ENCODE measurements at regions not wholly inside any gene's neighbourhood (a gene's known extent, or its start where the extent isn't known, plus 50 kb on each side); places are given as distances from the start of the nearest gene placed in this dataset.

GRCh38 chr14:34014936-34015335 is 64.1 kb upstream of the EGLN3 start:
- TF ChIP-seq TAF1 (IDR thresholded peaks at IDR 0.05; ENCODE audit: low read depth) = no peak

- TF ChIP-seq CREB1 (IDR thresholded peaks at IDR 0.05; ENCODE audit: low read depth) (no peak), EP300 (IDR thresholded peaks at IDR 0.05; ENCODE audit: borderline replicate concordance) (no peak), RAD21 (IDR thresholded peaks at IDR 0.05; ENCODE audit: low read depth) (no peak), REST (IDR thresholded peaks at IDR 0.05; ENCODE audit: low read depth) (no peak), TCF12 (IDR thresholded peaks at IDR 0.05; ENCODE audit: low read depth) (no peak)
These were observed 62.8 kb upstream of the EGLN3 start for GRCh38 chr14:34013721-34014060.

- TF ChIP-seq EGR1 (IDR thresholded peaks at IDR 0.05) (no peak), CEBPB (IDR thresholded peaks at IDR 0.05) (no peak), ZBTB7A (IDR thresholded peaks at IDR 0.05; ENCODE audit: low read depth) (no peak), TCF12 (IDR thresholded peaks at IDR 0.05; ENCODE audit: low read depth) (no peak)
These were observed 62.3 kb upstream of the EGLN3 start for GRCh38 chr14:34012978-34013720.

GRCh38 chr14:34012369-34012768 is 61.5 kb upstream of the EGLN3 start:
- TF ChIP-seq TAF1 (IDR thresholded peaks at IDR 0.05; ENCODE audit: low read depth) = no peak
- no peak for TF ChIP-seq REST (IDR thresholded peaks at IDR 0.05; ENCODE audit: low read depth)
- no peak for TF ChIP-seq NFIC (IDR thresholded peaks at IDR 0.05)
- no peak for TF ChIP-seq YY1 (IDR thresholded peaks at IDR 0.05; ENCODE audit: low read depth)
- TF ChIP-seq TEAD4 (IDR thresholded peaks at IDR 0.05) = no peak
- no peak for TF ChIP-seq TCF12 (IDR thresholded peaks at IDR 0.05; ENCODE audit: low read depth)
- no peak for TF ChIP-seq CREB1 (IDR thresholded peaks at IDR 0.05; ENCODE audit: low read depth)
- TF ChIP-seq MAX (IDR thresholded peaks at IDR 0.05) = no peak
- TF ChIP-seq EP300 (IDR thresholded peaks at IDR 0.05; ENCODE audit: borderline replicate concordance) = no peak
- TF ChIP-seq ZBTB7A (IDR thresholded peaks at IDR 0.05; ENCODE audit: low read depth) = no peak
- TF ChIP-seq USF1 (IDR thresholded peaks at IDR 0.05) = no peak
- TF ChIP-seq FOXM1 (IDR thresholded peaks at IDR 0.05; ENCODE audit: borderline replicate concordance, low read depth) = no peak
- TF ChIP-seq CEBPB (IDR thresholded peaks at IDR 0.05) = no peak
- TF ChIP-seq EGR1 (IDR thresholded peaks at IDR 0.05) = no peak

GRCh38 chr14:34009956-34010355 is 59.1 kb upstream of the EGLN3 start:
- no peak for TF ChIP-seq EP300 (IDR thresholded peaks at IDR 0.05; ENCODE audit: borderline replicate concordance)
- TF ChIP-seq CEBPB (IDR thresholded peaks at IDR 0.05) = 0 out of 2 replicates have a peak, but pooled peaks have one; percentile 38

- no peak for TF ChIP-seq TEAD4 (IDR thresholded peaks at IDR 0.05)
- no peak for TF ChIP-seq TAF1 (IDR thresholded peaks at IDR 0.05; ENCODE audit: low read depth)
- TF ChIP-seq TCF12 (IDR thresholded peaks at IDR 0.05; ENCODE audit: low read depth) = no peak
- TF ChIP-seq YY1 (IDR thresholded peaks at IDR 0.05; ENCODE audit: low read depth) = no peak
- no peak for TF ChIP-seq CREB1 (IDR thresholded peaks at IDR 0.05; ENCODE audit: low read depth)
- TF ChIP-seq FOXM1 (IDR thresholded peaks at IDR 0.05; ENCODE audit: borderline replicate concordance, low read depth) = no peak
- no peak for TF ChIP-seq ZBTB7A (IDR thresholded peaks at IDR 0.05; ENCODE audit: low read depth)
- TF ChIP-seq REST (IDR thresholded peaks at IDR 0.05; ENCODE audit: low read depth) = no peak
- TF ChIP-seq EGR1 (IDR thresholded peaks at IDR 0.05) = no peak
These were observed 57.0 kb upstream of the EGLN3 start for GRCh38 chr14:34007902-34008301.
